Renal cortical epithelial cell (primary cell): ENCODE measurements at regions not wholly inside any gene's neighbourhood (a gene's known extent, or its start where the extent isn't known, plus 50 kb on each side); places are given as distances from the start of the nearest gene placed in this dataset.
"Not testable (repeated sequence)": the region's sequence is repeated elsewhere in the genome, so short reads cannot be mapped to it uniquely, and the experiment has no call there.

ENCODE experiments used
- DNase-seq: peaks from one replicate; pipeline ENCODE4 v3.0.0-alpha.2; 2011; ENCODE audit warnings: low read depth

- DNase-seq = no peak
These were observed 142.0 kb downstream of the PLS3 start for GRCh38 chrX:115702982-115703381.

DNA sequence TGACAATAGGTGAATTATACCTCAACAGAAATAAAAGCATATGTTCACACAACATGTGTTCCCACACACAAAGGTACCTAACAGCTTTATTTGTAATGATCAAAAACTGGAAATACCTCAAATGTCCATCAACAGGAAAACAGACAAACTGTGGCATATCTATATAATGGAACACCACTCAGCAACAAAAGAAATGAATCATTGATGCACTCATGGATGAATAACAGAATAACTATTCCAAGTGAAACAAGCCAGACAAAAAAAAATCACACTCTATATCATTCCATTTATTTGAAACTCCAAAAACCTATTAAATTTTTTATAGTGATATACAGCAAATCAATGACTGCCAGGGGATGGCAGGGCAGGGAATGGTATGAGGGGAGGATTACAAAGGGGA, 148.1 kb downstream of the PLS3 start:
- no peak for DNase-seq

DNA sequence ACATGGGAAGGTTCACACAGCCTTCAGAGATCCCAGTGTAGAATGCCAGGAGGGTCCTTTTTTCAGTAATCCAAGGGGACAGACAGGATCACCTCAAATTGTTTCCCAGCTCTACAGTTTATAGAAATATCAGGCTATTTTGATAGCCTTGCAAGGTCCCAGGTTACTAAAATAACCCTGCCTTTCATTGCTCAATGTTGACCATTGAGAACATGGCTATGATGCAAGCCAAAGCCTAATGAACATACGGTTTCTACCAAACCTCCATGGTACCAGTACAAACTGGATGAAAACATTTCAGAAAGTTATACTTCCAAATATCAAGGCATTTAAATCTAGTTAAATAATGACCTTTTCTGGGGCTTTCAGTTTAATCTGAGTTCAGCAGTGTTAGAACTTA, 151.5 kb downstream of the PLS3 start:
- DNase-seq = no peak

DNA sequence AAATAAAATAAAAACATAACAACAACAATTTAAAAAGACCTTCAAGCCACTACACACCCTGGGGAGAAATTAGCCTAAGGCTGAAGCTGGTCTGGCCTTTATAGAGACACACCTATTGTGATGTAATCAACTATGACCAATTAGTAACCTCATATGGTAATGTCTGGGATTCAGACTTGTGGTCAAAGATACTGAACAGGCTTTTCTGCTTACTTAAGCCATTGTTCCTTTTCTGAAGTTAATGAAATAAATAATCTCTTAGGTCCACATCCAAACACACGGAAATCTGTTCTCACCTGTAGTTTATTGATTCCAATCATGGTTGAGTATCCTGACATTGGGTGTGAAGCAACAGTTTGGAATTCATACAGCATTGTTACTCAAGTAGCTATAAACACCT, 152.5 kb downstream of the PLS3 start:
- DNase-seq = peak; percentile 33

DNA sequence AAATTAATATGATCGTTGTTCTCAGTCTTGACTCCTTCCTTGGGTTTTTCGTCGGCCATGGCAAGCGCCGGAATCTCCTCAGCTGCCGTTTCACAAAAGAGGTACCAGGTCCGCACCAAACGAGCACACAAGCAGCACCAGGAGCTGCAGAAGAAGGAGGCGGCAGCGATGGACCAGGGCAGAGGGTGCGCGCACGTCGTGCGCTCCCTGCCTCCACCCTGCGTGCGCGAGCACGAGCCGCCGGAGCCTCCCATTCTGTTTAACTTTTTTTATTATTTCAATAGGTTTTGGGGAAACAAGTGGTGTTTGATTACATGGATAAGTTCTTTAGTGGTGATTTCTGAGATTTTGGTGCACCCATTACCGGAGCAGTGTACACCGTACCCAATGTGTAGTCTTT, 158.2 kb downstream of the PLS3 start:
- DNase-seq = no peak

GRCh38 chrX:115722724-115723433, 161.9 kb downstream of the PLS3 start:
- not testable (repeated sequence) for DNase-seq

- not testable (repeated sequence) for DNase-seq
These were observed 164.4 kb downstream of the PLS3 start for GRCh38 chrX:115725370-115725769.

- DNase-seq = not testable (repeated sequence)
These were observed 167.1 kb downstream of the PLS3 start for GRCh38 chrX:115727792-115728732.

DNA sequence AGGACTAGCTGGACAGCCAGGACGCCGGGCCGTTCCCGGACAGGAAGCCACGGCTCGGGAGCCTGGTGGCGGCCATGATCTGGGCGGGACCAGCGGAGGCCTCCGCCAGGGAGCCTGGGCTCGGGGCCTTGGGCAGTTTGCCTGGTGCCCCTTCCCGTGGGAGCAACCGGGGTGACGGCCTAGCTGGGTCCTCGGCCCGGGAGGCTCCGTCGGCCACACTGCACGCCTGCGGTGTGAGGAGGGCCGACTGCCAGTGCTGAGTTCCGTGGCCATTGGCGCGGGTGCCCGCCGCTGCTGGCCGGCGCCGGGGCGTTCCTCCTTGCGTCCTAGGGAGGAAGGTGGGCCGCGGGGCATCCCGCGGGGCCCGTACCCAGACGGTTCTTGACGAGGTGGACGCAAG, 171.6 kb downstream of the PLS3 start:
- not testable (repeated sequence) for DNase-seq

DNA sequence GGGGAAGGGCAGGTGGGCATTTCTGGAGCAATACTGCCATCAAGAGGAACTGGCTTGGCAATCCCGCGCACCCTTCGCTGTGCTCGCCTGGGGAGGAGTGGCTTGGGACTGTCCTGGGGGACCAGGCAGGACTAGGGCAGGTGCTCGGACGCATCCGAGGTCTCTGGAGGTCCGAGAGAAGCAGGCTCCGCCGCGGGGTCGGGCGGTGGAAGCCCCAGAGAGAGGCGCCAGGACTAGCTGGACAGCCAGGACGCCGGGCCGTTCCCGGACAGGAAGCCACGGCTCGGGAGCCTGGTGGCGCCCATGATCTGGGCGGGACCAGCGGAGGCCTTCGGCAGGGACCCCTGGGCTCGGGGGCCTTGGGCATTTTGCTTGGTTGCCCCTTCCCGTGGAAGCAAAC, 174.3 kb downstream of the PLS3 start:
- not testable (repeated sequence) for DNase-seq
